Hepatocyte (in vitro differentiated cells): ENCODE measurements at regions not wholly inside any gene's neighbourhood (a gene's known extent, or its start where the extent isn't known, plus 50 kb on each side); places are given as distances from the start of the nearest gene placed in this dataset.

Experiments used
- DNase-seq: peaks from one replicate; pipeline ENCODE4 v3.0.0-alpha.2; 2016; ENCODE audit warnings: low spot score
- H2AFZ ChIP-seq: fragments of 200-600 bp; sonication (generic); 2 replicates; pipeline ENCODE4 v1.6.0; 2016; ENCODE audit warnings: antibody characterized with exemption, mild to moderate bottlenecking
- H3K27ac ChIP-seq: fragments of 200-600 bp; sonication (generic); 2 replicates; pipeline ENCODE4 v1.5.1; 2016; ENCODE audit warnings: mild to moderate bottlenecking
- H3K27me3 ChIP-seq: fragments of 200-600 bp; sonication (generic); 2 replicates; pipeline ENCODE4 v1.6.1; 2016
- H3K36me3 ChIP-seq: fragments of 200-600 bp; sonication (generic); replicated peaks from 2 replicates; pipeline ENCODE4 v1.5.1; 2016; ENCODE audit warnings: low read depth; ENCODE audit not compliant: insufficient read depth
- H3K4me1 ChIP-seq: fragments of 200-600 bp; sonication (generic); 2 replicates; pipeline ENCODE4 v1.5.1; 2016; ENCODE audit warnings: mild to moderate bottlenecking, moderate library complexity; ENCODE audit not compliant: insufficient read depth
- H3K4me2 ChIP-seq: fragments of 200-600 bp; sonication (generic); 2 replicates; pipeline ENCODE4 v1.6.0; 2016
- H3K4me3 ChIP-seq: fragments of 200-600 bp; sonication (generic); 2 replicates; pipeline ENCODE4 v1.5.1; 2016; ENCODE audit warnings: mild to moderate bottlenecking
- H3K79me2 ChIP-seq: fragments of 200-600 bp; sonication (generic); 2 replicates; pipeline ENCODE4 v1.6.0; 2017; ENCODE audit warnings: mild to moderate bottlenecking
- H3K9me2 ChIP-seq: fragments of 200-600 bp; sonication (generic); replicated peaks from 2 replicates; pipeline ENCODE4 v1.6.0; 2017; ENCODE audit warnings: mild to moderate bottlenecking; ENCODE audit not compliant: insufficient read depth
- H3K9me3 ChIP-seq: fragments of 200-600 bp; sonication (generic); 2 replicates; pipeline ENCODE4 v1.5.1; 2016; ENCODE audit warnings: low read depth, mild to moderate bottlenecking
- H4K20me1 ChIP-seq: fragments of 200-600 bp; sonication (generic); 2 replicates; pipeline ENCODE4 v1.6.0; 2016; ENCODE audit warnings: mild to moderate bottlenecking; ENCODE audit not compliant: insufficient read depth, poor library complexity, severe bottlenecking
- EZH2 ChIP-seq: fragments of 200-600 bp; sonication (generic); IDR thresholded peaks from 2 replicates; pipeline ENCODE4 v1.6.1; 2016; ENCODE audit warnings: antibody characterized with exemption, mild to moderate bottlenecking, borderline replicate concordance
- EZH2phosphoT487 ChIP-seq: fragments of 200-600 bp; sonication (generic); IDR thresholded peaks from one replicate; pipeline ENCODE4 v1.6.1; 2018; ENCODE audit warnings: antibody characterized with exemption, mild to moderate bottlenecking, low read depth, moderate library complexity; ENCODE audit not compliant: unreplicated experiment, severe bottlenecking
- WGBS: methylation state at CpG from one replicate; pipeline ENCODE4 v1.1.6; 2016; ENCODE audit warnings: low lambda C conversion rate; ENCODE audit errors: missing lambda C conversion rate; 5-methylcytosine and 5-hydroxymethylcytosine counted together
- TF ChIP-seq, protein P1 (sequence below): fragments of 200-600 bp; sonication (generic); IDR thresholded peaks from 2 replicates; pipeline ENCODE4 v1.5.1; 2016; ENCODE audit warnings: antibody characterized with exemption, mild to moderate bottlenecking; ENCODE audit not compliant: poor library complexity

DNA sequence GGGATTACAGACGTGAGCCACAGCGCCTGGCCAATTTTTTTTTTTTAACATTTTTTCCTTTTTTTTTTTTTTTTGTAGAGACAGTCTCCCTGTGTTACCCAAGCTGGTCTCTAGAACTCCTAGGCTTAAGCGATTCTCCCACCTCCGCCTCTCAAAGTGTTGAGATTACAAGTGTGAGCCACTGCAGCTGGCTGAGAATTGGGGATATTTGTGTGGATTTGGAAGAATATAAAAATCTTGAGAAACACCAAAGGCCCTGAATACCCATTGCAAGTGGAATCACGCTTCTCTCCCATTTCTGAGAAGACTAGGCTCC, 79.9 kb upstream of the ABCC4 start:
- WGBS, result 69% methylated on average over 5 of the region's 5 CpGs

DNA sequence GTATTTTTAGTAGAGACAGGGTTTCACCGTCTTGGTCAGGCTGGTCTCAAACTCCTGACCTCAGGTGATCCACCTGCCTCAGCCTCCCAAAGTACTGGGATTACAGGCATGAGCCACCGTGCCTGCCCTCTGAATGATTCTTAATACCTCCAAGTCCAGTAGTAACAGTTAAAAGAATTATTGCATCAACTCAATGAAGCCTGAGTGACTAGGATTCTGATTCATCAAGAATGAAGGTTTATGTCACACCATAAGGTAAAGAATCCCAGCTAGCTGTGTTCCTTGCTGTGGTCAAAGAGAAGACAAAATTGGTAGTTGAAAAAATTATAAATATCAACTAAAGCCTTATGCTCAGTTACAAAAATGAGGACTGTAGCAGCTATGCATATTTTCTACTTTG, 81.2 kb upstream of the ABCC4 start:
- Histone ChIP-seq H3K4me2 (no peak overlapping the region), H3K4me3 (no peak overlapping the region), H3K4me1 (no peaks in the 10 kb centered on the region), H3K9me2 (no peaks in the 10 kb centered on the region), H3K27ac (no peak overlapping the region), H3K79me2 (no peaks in the 10 kb centered on the region), H3K27me3 (no peaks in the 10 kb centered on the region), H3K9me3 (no peaks in the 10 kb centered on the region), H2AFZ (no peak overlapping the region), H3K36me3 (no peaks in the 10 kb centered on the region), H4K20me1 (no peaks in the 10 kb centered on the region)
- no peak for DNase-seq
- 97% methylated on average over 2 of the region's 2 CpGs for WGBS
- TF ChIP-seq EZH2 (no peak), EZH2phosphoT487 (no peak)
- TF ChIP-seq, protein P1, sequence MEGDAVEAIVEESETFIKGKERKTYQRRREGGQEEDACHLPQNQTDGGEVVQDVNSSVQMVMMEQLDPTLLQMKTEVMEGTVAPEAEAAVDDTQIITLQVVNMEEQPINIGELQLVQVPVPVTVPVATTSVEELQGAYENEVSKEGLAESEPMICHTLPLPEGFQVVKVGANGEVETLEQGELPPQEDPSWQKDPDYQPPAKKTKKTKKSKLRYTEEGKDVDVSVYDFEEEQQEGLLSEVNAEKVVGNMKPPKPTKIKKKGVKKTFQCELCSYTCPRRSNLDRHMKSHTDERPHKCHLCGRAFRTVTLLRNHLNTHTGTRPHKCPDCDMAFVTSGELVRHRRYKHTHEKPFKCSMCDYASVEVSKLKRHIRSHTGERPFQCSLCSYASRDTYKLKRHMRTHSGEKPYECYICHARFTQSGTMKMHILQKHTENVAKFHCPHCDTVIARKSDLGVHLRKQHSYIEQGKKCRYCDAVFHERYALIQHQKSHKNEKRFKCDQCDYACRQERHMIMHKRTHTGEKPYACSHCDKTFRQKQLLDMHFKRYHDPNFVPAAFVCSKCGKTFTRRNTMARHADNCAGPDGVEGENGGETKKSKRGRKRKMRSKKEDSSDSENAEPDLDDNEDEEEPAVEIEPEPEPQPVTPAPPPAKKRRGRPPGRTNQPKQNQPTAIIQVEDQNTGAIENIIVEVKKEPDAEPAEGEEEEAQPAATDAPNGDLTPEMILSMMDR, result no peak

More for the DNA sequence above, 79.9 kb upstream of the ABCC4 start:
- TF ChIP-seq EZH2phosphoT487 (no peak), EZH2 (no peak)
- Histone ChIP-seq H4K20me1 (no peaks in the 10 kb centered on the region), H3K9me2 (no peaks in the 10 kb centered on the region), H3K79me2 (no peaks in the 10 kb centered on the region), H2AFZ (no peak overlapping the region), H3K9me3 (no peaks in the 10 kb centered on the region), H3K36me3 (no peaks in the 10 kb centered on the region), H3K4me3 (no peak overlapping the region), H3K4me1 (no peaks in the 10 kb centered on the region), H3K27me3 (no peaks in the 10 kb centered on the region), H3K4me2 (no peak overlapping the region), H3K27ac (no peak overlapping the region)
- no peak for DNase-seq

DNA sequence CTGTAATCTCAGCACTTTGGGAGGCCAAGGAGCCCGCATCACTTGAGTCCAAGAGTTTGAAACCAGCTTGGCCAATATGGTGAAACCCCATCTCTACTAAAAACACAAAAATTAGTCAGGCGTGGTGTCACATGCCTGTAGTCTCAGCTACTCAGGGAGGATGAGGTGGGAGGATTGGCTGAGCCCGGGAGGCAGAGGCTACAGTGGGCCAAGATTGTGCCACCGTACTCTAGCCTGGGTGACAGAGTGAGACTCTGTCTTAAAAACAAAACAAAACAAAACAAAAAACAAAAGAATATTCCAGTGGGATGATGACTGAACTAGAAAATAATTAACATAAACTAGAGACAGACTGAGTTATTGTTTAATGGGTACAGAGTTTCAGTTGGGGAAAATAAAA, 81.7 kb upstream of the ABCC4 start:
- H3K27me3 ChIP-seq, result no peaks in the 10 kb centered on the region
- H3K4me3 ChIP-seq, result no peak overlapping the region
- DNase-seq, result no peak
- H4K20me1 ChIP-seq, result no peaks in the 10 kb centered on the region
- no peaks in the 10 kb centered on the region for H3K36me3 ChIP-seq
- WGBS, result 93% methylated on average over 4 of the region's 4 CpGs
- no peak overlapping the region for H3K4me2 ChIP-seq
- TF ChIP-seq, protein P1, result no peak
- TF ChIP-seq EZH2phosphoT487 (no peak), EZH2 (no peak)
- H3K9me2 ChIP-seq, result no peaks in the 10 kb centered on the region
- no peaks in the 10 kb centered on the region for H3K9me3 ChIP-seq
- H3K79me2 ChIP-seq, result no peaks in the 10 kb centered on the region
- H3K4me1 ChIP-seq, result no peaks in the 10 kb centered on the region
- no peak overlapping the region for H3K27ac ChIP-seq
- H2AFZ ChIP-seq, result no peak overlapping the region

DNA sequence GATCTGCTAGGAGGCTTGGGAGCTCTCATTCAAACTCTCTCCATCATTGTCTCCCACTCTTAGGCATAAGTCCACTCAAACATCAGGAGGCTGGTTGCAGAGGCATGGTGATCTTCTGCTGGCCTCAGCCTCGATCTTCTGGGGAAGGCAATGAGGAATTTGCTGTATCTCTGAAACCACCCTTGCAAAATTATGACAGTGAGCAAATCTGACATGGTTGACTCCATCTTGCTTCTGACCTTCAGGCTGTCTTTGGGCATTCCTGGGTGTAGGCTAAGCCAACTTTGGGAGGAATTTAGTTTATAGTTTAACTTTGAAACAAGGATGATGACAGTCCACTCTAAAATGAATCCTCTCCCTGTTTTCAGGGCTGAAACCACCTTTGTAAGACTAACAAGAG, 84.1 kb upstream of the ABCC4 start:
- Histone ChIP-seq H3K4me1 (no peaks in the 10 kb centered on the region), H3K36me3 (no peaks in the 10 kb centered on the region), H3K4me3 (no peak overlapping the region), H3K79me2 (no peaks in the 10 kb centered on the region), H3K27ac (no peak overlapping the region), H3K9me3 (no peaks in the 10 kb centered on the region), H4K20me1 (no peaks in the 10 kb centered on the region), H2AFZ (no peak overlapping the region), H3K4me2 (no peak overlapping the region), H3K27me3 (no peaks in the 10 kb centered on the region), H3K9me2 (no peaks in the 10 kb centered on the region)
- WGBS, result 93% methylated on average over 1 of the region's 1 CpG
- no peak for DNase-seq
- TF ChIP-seq EZH2phosphoT487, result no peak
- TF ChIP-seq, protein P1, result no peak
